ENCODE measurements at regions not wholly inside any gene's neighbourhood (a gene's known extent, or its start where the extent isn't known, plus 50 kb on each side); places are given as distances from the start of the nearest gene placed in this dataset.
A peak's percentile ranks its signal among the peaks of the same experiment; 100 is the strongest.
"Not testable (repeated sequence)": the region's sequence is repeated elsewhere in the genome, so short reads cannot be mapped to it uniquely, and the experiment has no call there.

DNA sequence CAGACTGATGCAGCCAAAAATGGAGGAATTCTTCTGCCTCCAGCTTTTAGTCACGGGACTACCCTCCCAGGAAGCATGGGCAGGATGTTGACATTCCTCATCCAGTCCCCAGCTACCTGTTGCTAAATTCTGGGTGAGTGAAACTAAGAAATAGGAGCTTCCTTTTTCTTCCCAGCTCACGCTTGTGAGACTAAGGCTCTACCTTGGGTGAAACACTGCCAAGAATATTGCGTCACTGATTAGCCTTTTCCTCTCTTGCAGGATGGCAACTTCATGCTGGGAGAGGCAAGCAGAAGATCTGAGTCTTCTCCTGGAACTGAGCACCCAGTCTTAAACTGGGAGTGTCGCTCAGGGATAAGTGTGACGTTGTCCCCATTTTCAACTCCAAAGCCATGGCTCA lies 59.7 kb downstream of the RNU2-63P start:
- H3K79me2 ChIP-seq (ENCODE audit: low read length); H3K27ac ChIP-seq (ENCODE audit: low read length); H3K27me3 ChIP-seq (ENCODE audit: low read depth, low read length); H3K4me2 ChIP-seq (ENCODE audit: low read length); H3K9ac ChIP-seq (ENCODE audit: low read length); H3K36me3 ChIP-seq (replicated peaks; ENCODE audit: low read depth, low read length); H3K4me1 ChIP-seq (ENCODE audit: low read length); H3K4me3 ChIP-seq (ENCODE audit: low read length); H3K9me3 ChIP-seq (ENCODE audit: insufficient read depth, low read length); H4K20me1 ChIP-seq (ENCODE audit: insufficient read depth, low read length); H2AFZ ChIP-seq (ENCODE audit: low read depth, low read length): not testable (repeated sequence)

DNA sequence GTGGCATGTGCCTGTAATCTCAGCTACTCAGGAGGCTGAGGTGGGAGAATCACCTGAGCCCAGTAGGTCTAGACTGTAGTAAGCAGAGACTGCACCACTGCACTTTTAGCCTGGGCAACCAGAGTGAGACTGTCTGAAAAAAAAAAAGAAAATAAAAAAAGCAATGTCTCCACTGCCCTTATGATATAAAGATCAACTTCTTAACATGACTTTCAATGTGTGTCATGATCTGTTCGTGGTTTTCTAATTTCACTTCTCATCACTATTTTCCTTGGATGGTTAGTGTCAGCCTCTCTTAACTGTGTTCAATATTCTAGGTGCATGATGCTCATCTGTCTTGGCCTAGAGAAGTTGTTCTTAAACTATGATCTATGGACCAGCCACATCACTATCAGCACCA lies 67.3 kb downstream of the RNU2-63P start:
- not testable (repeated sequence) for H3K36me3 ChIP-seq (replicated peaks; ENCODE audit: low read depth, low read length); H3K4me2 ChIP-seq (ENCODE audit: low read length); H3K9ac ChIP-seq (ENCODE audit: low read length); H3K79me2 ChIP-seq (ENCODE audit: low read length); H3K4me1 ChIP-seq (ENCODE audit: low read length); H4K20me1 ChIP-seq (ENCODE audit: insufficient read depth, low read length); H2AFZ ChIP-seq (ENCODE audit: low read depth, low read length); H3K27me3 ChIP-seq (ENCODE audit: low read depth, low read length); H3K9me3 ChIP-seq (ENCODE audit: insufficient read depth, low read length); H3K4me3 ChIP-seq (ENCODE audit: low read length); H3K27ac ChIP-seq (ENCODE audit: low read length)

DNA sequence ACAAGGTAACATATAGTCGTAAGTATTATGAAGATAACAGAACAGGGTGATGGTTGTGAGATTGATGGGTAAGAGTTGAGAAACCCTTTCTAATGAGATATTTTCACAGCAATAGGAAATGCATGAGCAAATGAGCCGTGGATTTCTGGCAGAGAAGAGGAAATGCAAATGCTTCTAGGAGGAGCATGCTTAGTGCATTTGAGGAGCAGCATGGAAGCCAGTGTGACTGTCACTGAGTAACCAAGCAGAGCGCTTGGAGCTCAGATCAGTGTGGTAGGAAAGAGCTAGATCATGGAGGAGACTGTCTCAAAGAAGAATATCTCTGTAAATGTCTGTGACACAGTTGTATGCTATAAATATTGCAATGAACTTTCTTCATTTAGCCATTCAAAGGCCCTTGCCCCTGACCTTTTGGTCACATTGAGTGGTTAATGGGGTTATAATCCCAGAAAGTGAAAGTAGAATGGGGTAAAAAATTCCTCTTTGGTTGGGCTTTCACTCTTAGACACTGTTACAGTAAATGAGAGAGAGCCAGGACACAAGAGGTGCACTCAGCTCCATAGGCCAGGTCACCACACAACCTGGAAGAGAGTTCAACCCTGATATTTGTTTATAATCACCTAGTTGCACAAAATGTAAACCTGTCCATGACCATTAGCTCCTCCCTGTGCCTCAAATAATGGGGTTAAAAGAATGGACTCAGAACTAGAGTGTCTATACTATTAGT lies 69.5 kb downstream of the RNU2-63P start:
- not testable (repeated sequence) for H3K27me3 ChIP-seq (ENCODE audit: low read depth, low read length); H3K9ac ChIP-seq (ENCODE audit: low read length); H3K79me2 ChIP-seq (ENCODE audit: low read length); H4K20me1 ChIP-seq (ENCODE audit: insufficient read depth, low read length); H3K27ac ChIP-seq (ENCODE audit: low read length); H3K36me3 ChIP-seq (replicated peaks; ENCODE audit: low read depth, low read length); H3K4me3 ChIP-seq (ENCODE audit: low read length); H2AFZ ChIP-seq (ENCODE audit: low read depth, low read length); H3K4me2 ChIP-seq (ENCODE audit: low read length); H3K4me1 ChIP-seq (ENCODE audit: low read length); H3K9me3 ChIP-seq (ENCODE audit: insufficient read depth, low read length)

DNA sequence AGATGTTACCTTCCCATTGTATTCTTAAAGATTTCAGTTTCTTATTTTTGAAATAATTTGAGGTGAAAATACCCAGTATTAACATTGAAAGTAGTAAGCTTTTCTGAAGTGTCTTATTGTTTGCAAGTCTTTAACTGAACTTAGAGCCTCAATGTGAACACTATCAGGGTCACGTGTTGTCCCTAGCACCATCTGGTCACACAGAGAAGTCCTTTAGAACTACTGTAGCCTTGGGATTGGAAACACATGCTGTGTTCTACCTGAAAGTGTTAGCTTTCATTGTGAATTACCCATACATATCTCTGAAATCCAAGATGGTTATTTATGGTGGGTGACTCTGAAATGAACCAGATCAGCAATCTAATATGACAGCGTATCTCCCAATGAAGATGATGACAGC lies 77.0 kb downstream of the RNU2-63P start:
- H3K36me3 ChIP-seq (replicated peaks; ENCODE audit: low read depth, low read length); H3K9ac ChIP-seq (ENCODE audit: low read length); H3K27me3 ChIP-seq (ENCODE audit: low read depth, low read length); H3K4me1 ChIP-seq (ENCODE audit: low read length); H3K9me3 ChIP-seq (ENCODE audit: insufficient read depth, low read length); H3K4me3 ChIP-seq (ENCODE audit: low read length); H3K79me2 ChIP-seq (ENCODE audit: low read length); H3K4me2 ChIP-seq (ENCODE audit: low read length); H2AFZ ChIP-seq (ENCODE audit: low read depth, low read length); H3K27ac ChIP-seq (ENCODE audit: low read length); H4K20me1 ChIP-seq (ENCODE audit: insufficient read depth, low read length): not testable (repeated sequence)

DNA sequence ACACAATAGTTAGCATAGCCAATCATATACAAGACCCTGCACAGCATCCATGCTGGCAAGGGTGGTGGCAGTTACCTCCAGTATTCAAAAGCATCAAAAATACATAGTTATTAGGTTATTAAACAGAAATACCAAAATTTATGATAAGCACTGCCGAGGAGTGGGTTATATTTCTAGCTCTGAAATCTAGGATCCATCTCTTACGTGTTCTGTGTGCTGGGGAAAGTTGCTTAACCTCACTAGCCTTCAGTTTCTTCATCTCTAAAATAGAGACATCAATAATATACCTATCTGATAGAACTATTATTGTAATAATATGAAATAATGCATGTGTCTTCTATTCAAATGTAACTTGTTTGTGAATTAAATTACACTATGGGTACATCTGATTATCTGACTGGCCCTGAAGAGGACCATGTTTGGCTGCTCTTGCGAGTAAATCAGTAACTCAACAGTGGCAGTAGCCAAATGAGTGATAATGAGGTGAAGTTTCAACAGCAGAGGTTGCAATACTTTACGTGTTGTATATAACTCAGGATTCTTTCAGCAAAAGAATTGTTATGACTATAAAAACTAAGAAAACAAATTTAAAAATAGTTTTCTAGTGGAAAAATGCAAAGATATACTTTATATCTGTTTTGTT lies 93.5 kb upstream of the RGPD2 start:
- not testable (repeated sequence) for H3K79me2 ChIP-seq (ENCODE audit: low read length); H3K36me3 ChIP-seq (replicated peaks; ENCODE audit: low read depth, low read length); H3K9ac ChIP-seq (ENCODE audit: low read length); H3K4me3 ChIP-seq (ENCODE audit: low read length); H4K20me1 ChIP-seq (ENCODE audit: insufficient read depth, low read length); H3K4me2 ChIP-seq (ENCODE audit: low read length); H2AFZ ChIP-seq (ENCODE audit: low read depth, low read length); H3K9me3 ChIP-seq (ENCODE audit: insufficient read depth, low read length); H3K4me1 ChIP-seq (ENCODE audit: low read length); H3K27me3 ChIP-seq (ENCODE audit: low read depth, low read length); H3K27ac ChIP-seq (ENCODE audit: low read length)

DNA sequence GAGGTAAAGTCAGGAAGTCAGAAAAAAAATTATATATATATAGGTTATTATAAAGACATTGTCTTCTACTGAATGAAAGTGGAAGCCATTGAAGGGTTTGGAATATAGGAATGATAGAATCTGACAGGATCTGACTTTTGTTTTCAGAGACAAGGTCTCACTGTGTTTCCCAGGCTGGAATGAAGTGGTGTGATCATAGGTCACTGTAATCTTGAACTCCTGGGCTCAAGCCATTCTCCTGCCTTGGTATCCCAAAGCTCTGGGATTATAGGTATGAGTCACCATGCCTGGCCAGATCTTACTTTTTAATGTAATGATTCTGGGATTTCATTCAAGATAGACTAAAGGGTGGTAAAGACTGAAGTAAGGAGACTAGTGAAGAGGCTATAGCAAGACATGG lies 91.6 kb upstream of the RGPD2 start:
- H3K4me3 ChIP-seq (ENCODE audit: low read length); H3K27me3 ChIP-seq (ENCODE audit: low read depth, low read length); H3K4me2 ChIP-seq (ENCODE audit: low read length); H3K36me3 ChIP-seq (replicated peaks; ENCODE audit: low read depth, low read length); H3K9ac ChIP-seq (ENCODE audit: low read length); H3K27ac ChIP-seq (ENCODE audit: low read length); H3K4me1 ChIP-seq (ENCODE audit: low read length); H2AFZ ChIP-seq (ENCODE audit: low read depth, low read length); H3K9me3 ChIP-seq (ENCODE audit: insufficient read depth, low read length); H3K79me2 ChIP-seq (ENCODE audit: low read length); H4K20me1 ChIP-seq (ENCODE audit: insufficient read depth, low read length): not testable (repeated sequence)

DNA sequence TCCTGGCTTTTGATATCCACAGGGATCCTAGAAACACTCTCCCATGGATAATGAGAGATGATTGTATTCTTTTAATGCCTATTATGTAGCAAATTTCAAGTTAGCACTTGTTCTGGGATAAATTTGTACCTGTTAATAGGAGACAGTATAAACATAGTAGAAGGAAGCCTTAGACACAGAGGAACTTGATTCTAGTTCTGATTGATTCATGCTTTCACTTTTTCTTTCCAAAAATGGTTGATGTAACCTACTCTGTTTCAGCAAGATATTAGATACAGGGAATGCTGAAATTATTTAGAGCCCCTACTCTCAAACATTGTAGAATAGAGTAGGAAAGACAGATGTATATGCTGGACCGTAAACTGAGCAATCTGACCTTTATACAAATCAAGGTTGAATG lies 85.3 kb upstream of the RGPD2 start:
- H3K79me2 ChIP-seq (ENCODE audit: low read length); H3K36me3 ChIP-seq (replicated peaks; ENCODE audit: low read depth, low read length); H3K27ac ChIP-seq (ENCODE audit: low read length); H3K27me3 ChIP-seq (ENCODE audit: low read depth, low read length); H4K20me1 ChIP-seq (ENCODE audit: insufficient read depth, low read length); H2AFZ ChIP-seq (ENCODE audit: low read depth, low read length); H3K4me1 ChIP-seq (ENCODE audit: low read length); H3K9me3 ChIP-seq (ENCODE audit: insufficient read depth, low read length); H3K9ac ChIP-seq (ENCODE audit: low read length): not testable (repeated sequence)
- Histone ChIP-seq H3K4me2 (ENCODE audit: low read length) (0 out of 2 replicates have a peak overlapping the region, but pooled peaks have one; percentile 22), H3K4me3 (ENCODE audit: low read length) (0 out of 2 replicates have a peak overlapping the region, but pooled peaks have one; percentile 31)

DNA sequence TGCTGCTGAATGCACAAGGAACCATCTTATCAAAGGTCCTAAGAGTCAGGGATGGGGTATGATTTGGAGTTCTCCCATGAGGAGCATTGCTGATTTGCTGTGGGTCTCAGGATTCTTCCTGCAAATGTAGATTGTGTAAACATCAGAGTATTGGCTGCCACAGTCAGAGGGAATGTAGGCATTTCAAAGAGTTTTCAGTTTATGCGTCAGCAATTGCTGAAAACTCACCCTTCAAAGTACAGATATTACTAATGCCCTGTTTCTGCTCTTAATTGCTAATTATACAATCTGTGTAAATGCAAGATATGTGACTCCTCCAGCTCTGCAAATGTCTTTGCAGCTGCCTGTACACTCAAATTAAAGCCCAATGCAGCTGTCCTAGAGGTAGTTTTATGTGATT lies 83.4 kb upstream of the RGPD2 start:
- H3K36me3 ChIP-seq (replicated peaks; ENCODE audit: low read depth, low read length); H3K4me1 ChIP-seq (ENCODE audit: low read length); H3K4me3 ChIP-seq (ENCODE audit: low read length); H3K9me3 ChIP-seq (ENCODE audit: insufficient read depth, low read length); H3K27me3 ChIP-seq (ENCODE audit: low read depth, low read length); H2AFZ ChIP-seq (ENCODE audit: low read depth, low read length); H4K20me1 ChIP-seq (ENCODE audit: insufficient read depth, low read length); H3K79me2 ChIP-seq (ENCODE audit: low read length); H3K9ac ChIP-seq (ENCODE audit: low read length): not testable (repeated sequence)
- Histone ChIP-seq H3K4me2 (ENCODE audit: low read length) (peak overlapping the region; percentile 45), H3K27ac (ENCODE audit: low read length) (peak overlapping the region; percentile 48)

DNA sequence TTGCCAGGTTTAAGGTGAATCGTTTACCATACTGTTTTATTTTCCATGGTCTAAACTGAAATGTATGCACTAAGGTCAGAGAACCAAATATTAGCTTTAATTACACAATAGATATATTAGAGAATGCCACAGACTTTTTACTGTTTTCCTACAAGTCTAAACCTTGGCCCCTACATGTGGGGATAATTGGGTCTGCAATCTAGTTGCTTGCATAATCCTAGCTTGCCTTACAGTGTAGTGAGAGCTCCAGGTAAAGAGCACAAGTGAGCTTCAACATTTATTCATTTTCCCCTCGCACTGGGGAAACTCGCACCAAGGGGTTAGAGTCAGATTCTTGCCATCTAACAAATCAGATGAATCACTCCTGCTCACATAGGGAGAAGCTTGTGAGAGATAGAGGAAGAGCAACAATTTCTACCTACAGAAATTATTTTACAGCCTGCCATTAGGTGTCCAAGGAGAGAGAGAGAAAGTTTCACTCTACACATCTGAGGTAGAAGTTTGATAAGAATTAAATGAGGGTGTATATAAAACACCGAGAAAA lies 82.0 kb upstream of the RGPD2 start:
- H3K9me3 ChIP-seq (ENCODE audit: insufficient read depth, low read length); H4K20me1 ChIP-seq (ENCODE audit: insufficient read depth, low read length); H3K36me3 ChIP-seq (replicated peaks; ENCODE audit: low read depth, low read length); H3K4me1 ChIP-seq (ENCODE audit: low read length); H3K4me2 ChIP-seq (ENCODE audit: low read length); H3K4me3 ChIP-seq (ENCODE audit: low read length); H3K79me2 ChIP-seq (ENCODE audit: low read length); H3K9ac ChIP-seq (ENCODE audit: low read length); H3K27ac ChIP-seq (ENCODE audit: low read length); H3K27me3 ChIP-seq (ENCODE audit: low read depth, low read length); H2AFZ ChIP-seq (ENCODE audit: low read depth, low read length): not testable (repeated sequence)
